A673 (cell line): ENCODE measurements at regions not wholly inside any gene's neighbourhood (a gene's known extent, or its start where the extent isn't known, plus 50 kb on each side); places are given as distances from the start of the nearest gene placed in this dataset.

Experiments used
- EZH2 ChIP-seq: fragments of 200-600 bp; sonication (generic); IDR thresholded peaks from 2 replicates; pipeline ENCODE4 v1.6.1; 2017; ENCODE audit warnings: borderline replicate concordance, low read depth, mild to moderate bottlenecking, mixed read lengths, antibody characterized with exemption, low read length; ENCODE audit not compliant: poor library complexity, severe bottlenecking
- TF ChIP-seq, protein P1 (sequence below): fragments of 300-800, 200-600 bp; sonication (generic); conservative IDR thresholded peaks from 2 replicates; pipeline ENCODE4 v1.5.1; 2017; ENCODE audit warnings: low read depth, mild to moderate bottlenecking, antibody characterized with exemption, low read length, moderate library complexity, mixed read lengths

DNA sequence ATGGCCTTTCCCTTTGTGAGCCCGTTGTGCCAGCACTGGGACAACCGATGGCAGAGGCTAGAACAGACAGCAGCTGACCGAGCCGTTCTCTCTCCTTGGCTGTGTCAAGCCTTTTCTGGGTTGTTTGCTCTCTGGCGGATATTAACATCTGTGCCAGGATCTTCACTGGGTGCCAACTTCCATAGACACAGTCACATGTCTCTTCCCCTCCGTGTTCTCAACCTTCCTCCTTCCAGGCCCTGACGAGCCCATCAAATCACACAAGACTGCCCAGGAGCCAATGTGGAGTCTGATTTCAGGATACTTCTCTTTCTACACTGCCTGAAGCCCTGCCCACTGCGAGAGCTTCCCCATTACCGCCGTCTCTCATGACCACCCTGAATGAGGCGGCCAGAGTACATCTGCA, 111.0 kb upstream of the RALGAPA2 start:
- TF ChIP-seq, protein P1, sequence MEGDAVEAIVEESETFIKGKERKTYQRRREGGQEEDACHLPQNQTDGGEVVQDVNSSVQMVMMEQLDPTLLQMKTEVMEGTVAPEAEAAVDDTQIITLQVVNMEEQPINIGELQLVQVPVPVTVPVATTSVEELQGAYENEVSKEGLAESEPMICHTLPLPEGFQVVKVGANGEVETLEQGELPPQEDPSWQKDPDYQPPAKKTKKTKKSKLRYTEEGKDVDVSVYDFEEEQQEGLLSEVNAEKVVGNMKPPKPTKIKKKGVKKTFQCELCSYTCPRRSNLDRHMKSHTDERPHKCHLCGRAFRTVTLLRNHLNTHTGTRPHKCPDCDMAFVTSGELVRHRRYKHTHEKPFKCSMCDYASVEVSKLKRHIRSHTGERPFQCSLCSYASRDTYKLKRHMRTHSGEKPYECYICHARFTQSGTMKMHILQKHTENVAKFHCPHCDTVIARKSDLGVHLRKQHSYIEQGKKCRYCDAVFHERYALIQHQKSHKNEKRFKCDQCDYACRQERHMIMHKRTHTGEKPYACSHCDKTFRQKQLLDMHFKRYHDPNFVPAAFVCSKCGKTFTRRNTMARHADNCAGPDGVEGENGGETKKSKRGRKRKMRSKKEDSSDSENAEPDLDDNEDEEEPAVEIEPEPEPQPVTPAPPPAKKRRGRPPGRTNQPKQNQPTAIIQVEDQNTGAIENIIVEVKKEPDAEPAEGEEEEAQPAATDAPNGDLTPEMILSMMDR = no peak
- no peak for TF ChIP-seq EZH2
